Trophoblast cell (in vitro differentiated cells and primary cell): ENCODE measurements at regions not wholly inside any gene's neighbourhood (a gene's known extent, or its start where the extent isn't known, plus 50 kb on each side); places are given as distances from the start of the nearest gene placed in this dataset.
"Not testable (repeated sequence)": the region's sequence is repeated elsewhere in the genome, so short reads cannot be mapped to it uniquely, and the experiment has no call there.

Source experiments
- DNase-seq, 2 donors: peaks; one replicate each; pipeline ENCODE4 v3.0.0-alpha.2; 2016
- H2AFZ ChIP-seq: 2 replicates; pipeline ENCODE4 v1.6.1; 2013; ENCODE audit warnings: low read length, moderate library complexity, mild to moderate bottlenecking; ENCODE audit not compliant: insufficient read depth, poor library complexity
- H2AK5ac ChIP-seq: 2 replicates; pipeline ENCODE4 v1.6.1; 2013; ENCODE audit warnings: mild to moderate bottlenecking, low read length
- H2BK120ac ChIP-seq: 2 replicates; pipeline ENCODE4 v1.6.1; 2013; ENCODE audit warnings: low read length, mild to moderate bottlenecking, moderate library complexity; ENCODE audit not compliant: insufficient read depth, poor library complexity
- H2BK12ac ChIP-seq: 2 replicates; pipeline ENCODE4 v1.6.1; 2013; ENCODE audit warnings: mild to moderate bottlenecking, low read length, moderate library complexity
- H2BK5ac ChIP-seq: 2 replicates; pipeline ENCODE4 v1.6.1; 2013; ENCODE audit warnings: low read length, low read depth, moderate library complexity, mild to moderate bottlenecking; ENCODE audit not compliant: poor library complexity
- H3K14ac ChIP-seq: 2 replicates; pipeline ENCODE4 v1.6.1; 2013; ENCODE audit warnings: mild to moderate bottlenecking, low read length
- H3K18ac ChIP-seq: 2 replicates; pipeline ENCODE4 v1.6.1; 2013; ENCODE audit warnings: mild to moderate bottlenecking, low read length
- H3K23ac ChIP-seq: 2 replicates; pipeline ENCODE4 v1.6.1; 2013; ENCODE audit warnings: low read length
- H3K27ac ChIP-seq: 2 replicates; pipeline ENCODE4 v1.5.1; 2013; ENCODE audit warnings: low read depth, mild to moderate bottlenecking, inconsistent platforms, low read length, moderate library complexity
- H3K27me3 ChIP-seq: 2 replicates; pipeline ENCODE4 v1.6.1; 2013; ENCODE audit warnings: inconsistent platforms, mild to moderate bottlenecking, low read length, moderate library complexity; ENCODE audit not compliant: insufficient read depth
- H3K36me3 ChIP-seq, 2 experiments: 1 replicate in 1 of 2; 2 replicates in 1 of 2; pipeline ENCODE4 v1.6.1; 2013; ENCODE audit warnings: low read length in 2 of 2, mild to moderate bottlenecking in 2 of 2, moderate library complexity in 1 of 2; ENCODE audit not compliant: insufficient read depth in 2 of 2, control insufficient read depth in 1 of 2
- H3K4ac ChIP-seq: 2 replicates; pipeline ENCODE4 v1.6.1; 2013; ENCODE audit warnings: low read depth, mild to moderate bottlenecking, low read length, moderate library complexity
- H3K4me1 ChIP-seq, 2 experiments: 1 replicate in 1 of 2; 2 replicates in 1 of 2; pipeline ENCODE4 v1.6.1; 2013; ENCODE audit warnings: low read length in 2 of 2, mild to moderate bottlenecking in 2 of 2, moderate library complexity in 1 of 2; ENCODE audit not compliant: insufficient read depth in 2 of 2, control insufficient read depth in 1 of 2
- H3K4me2 ChIP-seq: 2 replicates; pipeline ENCODE4 v1.6.1; 2013; ENCODE audit warnings: inconsistent platforms, mild to moderate bottlenecking, low read length, moderate library complexity
- H3K4me3 ChIP-seq: 2 replicates; pipeline ENCODE4 v1.5.1; 2013; ENCODE audit warnings: mild to moderate bottlenecking, low read depth, low read length, inconsistent platforms
- H3K79me1 ChIP-seq: one replicate; pipeline ENCODE4 v1.6.1; 2013; ENCODE audit warnings: low read length
- H3K79me2 ChIP-seq: 2 replicates; pipeline ENCODE4 v1.6.1; 2013; ENCODE audit warnings: low read length, mild to moderate bottlenecking; ENCODE audit not compliant: control insufficient read depth, insufficient read depth, poor library complexity
- H3K9ac ChIP-seq: 2 replicates; pipeline ENCODE4 v1.6.1; 2013; ENCODE audit warnings: mild to moderate bottlenecking, low read length
- H3K9me3 ChIP-seq: 2 replicates; pipeline ENCODE4 v1.6.1; 2013; ENCODE audit warnings: low read depth, mild to moderate bottlenecking, control low read depth, inconsistent platforms, low read length; ENCODE audit not compliant: insufficient read depth
- H4K12ac ChIP-seq: 2 replicates; pipeline ENCODE4 v1.6.1; 2013; ENCODE audit warnings: low read depth, mild to moderate bottlenecking, low read length, moderate library complexity
- H4K8ac ChIP-seq: 2 replicates; pipeline ENCODE4 v1.6.1; 2013; ENCODE audit warnings: low read depth, mild to moderate bottlenecking, low read length, moderate library complexity
- H4K91ac ChIP-seq: one replicate; pipeline ENCODE4 v1.6.1; 2013; ENCODE audit warnings: low read depth, mild to moderate bottlenecking, low read length, moderate library complexity
- WGBS: extraction: QIAGEN DNeasy Blood & Tissue Kit; methylation state at CpG from one replicate; pipeline ENCODE4 v1.1.7; 2013; ENCODE audit warnings: missing lambda C conversion rate; ENCODE audit not compliant: insufficient read length, insufficient coverage; ENCODE audit errors: extremely low coverage; 5-methylcytosine and 5-hydroxymethylcytosine counted together

GRCh38 chr13:68708336-68708908 lies 1399.2 kb upstream of the ATXN8OS start:
- H3K27me3 ChIP-seq: no peaks in the 10 kb centered on the region
- no peak overlapping the region for H3K18ac ChIP-seq
- H3K4me3 ChIP-seq: no peak overlapping the region
- H2BK120ac ChIP-seq: peak overlapping the region; percentile 86
- H4K12ac ChIP-seq: peak overlapping the region; percentile 85
- H2BK12ac ChIP-seq: peak overlapping the region; percentile 67
- H3K4me1 ChIP-seq: peaks cover 4 to 7% of the 10 kb centered on the region in 2 experiments
- H2BK5ac ChIP-seq: peak overlapping the region; percentile 95
- no CpG with 5 or more reads among the region's 16 CpGs for WGBS
- no peaks in the 10 kb centered on the region for H3K36me3 ChIP-seq
- peak; percentile 69 to 88 for DNase-seq
- no peak overlapping the region for H3K9ac ChIP-seq
- H3K27ac ChIP-seq: peak overlapping the region; percentile 73
- no peaks in the 10 kb centered on the region for H3K79me2 ChIP-seq
- peak overlapping the region; percentile 90 for H4K91ac ChIP-seq
- no peak overlapping the region for H3K14ac ChIP-seq
- H3K4ac ChIP-seq: no peak overlapping the region
- H3K23ac ChIP-seq: no peak overlapping the region
- H3K4me2 ChIP-seq: no peak overlapping the region
- peak overlapping the region; percentile 27 for H4K8ac ChIP-seq
- H3K79me1 ChIP-seq: peaks cover 18% of the 10 kb centered on the region
- no peaks in the 10 kb centered on the region for H3K9me3 ChIP-seq
- peak overlapping the region; percentile 8 for H2AFZ ChIP-seq
- no peak overlapping the region for H2AK5ac ChIP-seq

GRCh38 chr13:68706044-68706443 lies 1401.6 kb upstream of the ATXN8OS start:
- H3K4ac ChIP-seq, H3K79me2 ChIP-seq, H3K36me3 ChIP-seq, H3K4me1 ChIP-seq, H3K4me3 ChIP-seq, H2BK120ac ChIP-seq, H2AFZ ChIP-seq, H2BK12ac ChIP-seq, H3K27ac ChIP-seq, DNase-seq, H3K14ac ChIP-seq, H4K12ac ChIP-seq, H4K91ac ChIP-seq, H3K79me1 ChIP-seq, H2AK5ac ChIP-seq, H3K4me2 ChIP-seq, H3K27me3 ChIP-seq, H3K9ac ChIP-seq, H3K18ac ChIP-seq, H2BK5ac ChIP-seq, H3K23ac ChIP-seq, H3K9me3 ChIP-seq, H4K8ac ChIP-seq: not testable (repeated sequence)

GRCh38 chr13:68697551-68697950 lies 1410.1 kb upstream of the ATXN8OS start:
- H3K23ac ChIP-seq: no peak overlapping the region
- H4K91ac ChIP-seq: no peak overlapping the region
- H2BK5ac ChIP-seq: no peak overlapping the region
- no peaks in the 10 kb centered on the region for H3K9me3 ChIP-seq
- no peak overlapping the region for H3K4me3 ChIP-seq
- H3K18ac ChIP-seq: no peak overlapping the region
- no peak overlapping the region for H4K12ac ChIP-seq
- no CpG with 5 or more reads among the region's 3 CpGs for WGBS
- H3K14ac ChIP-seq: no peak overlapping the region
- no peak overlapping the region for H2AK5ac ChIP-seq
- no peak overlapping the region for H2BK120ac ChIP-seq
- H3K4ac ChIP-seq: no peak overlapping the region
- DNase-seq: no peak
- H4K8ac ChIP-seq: no peak overlapping the region
- no peak overlapping the region for H2AFZ ChIP-seq
- no peaks in the 10 kb centered on the region for H3K27me3 ChIP-seq
- H3K27ac ChIP-seq: no peak overlapping the region
- H3K79me1 ChIP-seq: no peaks in the 10 kb centered on the region
- no peaks in the 10 kb centered on the region for H3K79me2 ChIP-seq
- H3K36me3 ChIP-seq: no peaks in the 10 kb centered on the region
- H3K4me2 ChIP-seq: no peak overlapping the region
- H3K4me1 ChIP-seq: no peaks in the 10 kb centered on the region
- no peak overlapping the region for H3K9ac ChIP-seq
- H2BK12ac ChIP-seq: no peak overlapping the region

- Histone ChIP-seq H3K9ac (no peak overlapping the region), H3K23ac (no peak overlapping the region), H3K79me2 (no peaks in the 10 kb centered on the region), H2AK5ac (no peak overlapping the region), H2BK12ac (no peak overlapping the region), H3K27me3 (no peaks in the 10 kb centered on the region), H3K9me3 (no peaks in the 10 kb centered on the region), H4K8ac (no peak overlapping the region), H3K4me1 (no peaks in the 10 kb centered on the region), H2BK5ac (no peak overlapping the region), H3K4me2 (no peak overlapping the region), H3K14ac (no peak overlapping the region), H3K27ac (no peak overlapping the region), H2AFZ (no peak overlapping the region), H3K4ac (no peak overlapping the region), H2BK120ac (no peak overlapping the region), H3K18ac (no peak overlapping the region), H3K36me3 (no peaks in the 10 kb centered on the region), H4K12ac (no peak overlapping the region), H4K91ac (no peak overlapping the region), H3K79me1 (no peaks in the 10 kb centered on the region), H3K4me3 (no peak overlapping the region)
- no CpG with 5 or more reads among the region's 2 CpGs for WGBS
- no peak for DNase-seq
These were observed 1410.7 kb upstream of the ATXN8OS start for GRCh38 chr13:68696907-68697306.
